ENCODE measurements at regions not wholly inside any gene's neighbourhood (a gene's known extent, or its start where the extent isn't known, plus 50 kb on each side); places are given as distances from the start of the nearest gene placed in this dataset.

- no peak for DNase-seq
- TF ChIP-seq, protein P1, sequence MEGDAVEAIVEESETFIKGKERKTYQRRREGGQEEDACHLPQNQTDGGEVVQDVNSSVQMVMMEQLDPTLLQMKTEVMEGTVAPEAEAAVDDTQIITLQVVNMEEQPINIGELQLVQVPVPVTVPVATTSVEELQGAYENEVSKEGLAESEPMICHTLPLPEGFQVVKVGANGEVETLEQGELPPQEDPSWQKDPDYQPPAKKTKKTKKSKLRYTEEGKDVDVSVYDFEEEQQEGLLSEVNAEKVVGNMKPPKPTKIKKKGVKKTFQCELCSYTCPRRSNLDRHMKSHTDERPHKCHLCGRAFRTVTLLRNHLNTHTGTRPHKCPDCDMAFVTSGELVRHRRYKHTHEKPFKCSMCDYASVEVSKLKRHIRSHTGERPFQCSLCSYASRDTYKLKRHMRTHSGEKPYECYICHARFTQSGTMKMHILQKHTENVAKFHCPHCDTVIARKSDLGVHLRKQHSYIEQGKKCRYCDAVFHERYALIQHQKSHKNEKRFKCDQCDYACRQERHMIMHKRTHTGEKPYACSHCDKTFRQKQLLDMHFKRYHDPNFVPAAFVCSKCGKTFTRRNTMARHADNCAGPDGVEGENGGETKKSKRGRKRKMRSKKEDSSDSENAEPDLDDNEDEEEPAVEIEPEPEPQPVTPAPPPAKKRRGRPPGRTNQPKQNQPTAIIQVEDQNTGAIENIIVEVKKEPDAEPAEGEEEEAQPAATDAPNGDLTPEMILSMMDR (IDR thresholded peaks at IDR 0.05), result no peak
- no peak for TF ChIP-seq POLR2A (IDR thresholded peaks at IDR 0.05)
- Histone ChIP-seq H3K27me3 (no peaks in the 10 kb centered on the region), H3K9me3 (no peaks in the 10 kb centered on the region), H3K36me3 (ENCODE audit: low read depth, missing control alignments) (no peaks in the 10 kb centered on the region), H3K4me3 (no peak overlapping the region), H3K27ac (no peak overlapping the region), H3K4me1 (no peaks in the 10 kb centered on the region)
- 88% methylated on average over 10 of the region's 10 CpGs for WGBS, 2 donors
- intact Hi-C loops (cut with DNase I; ENCODE audit: low total_unique reads), result no loop called here
Measured at GRCh38 chr9:124190761-124191160, 67.0 kb upstream of the NEK6 start.

DNA sequence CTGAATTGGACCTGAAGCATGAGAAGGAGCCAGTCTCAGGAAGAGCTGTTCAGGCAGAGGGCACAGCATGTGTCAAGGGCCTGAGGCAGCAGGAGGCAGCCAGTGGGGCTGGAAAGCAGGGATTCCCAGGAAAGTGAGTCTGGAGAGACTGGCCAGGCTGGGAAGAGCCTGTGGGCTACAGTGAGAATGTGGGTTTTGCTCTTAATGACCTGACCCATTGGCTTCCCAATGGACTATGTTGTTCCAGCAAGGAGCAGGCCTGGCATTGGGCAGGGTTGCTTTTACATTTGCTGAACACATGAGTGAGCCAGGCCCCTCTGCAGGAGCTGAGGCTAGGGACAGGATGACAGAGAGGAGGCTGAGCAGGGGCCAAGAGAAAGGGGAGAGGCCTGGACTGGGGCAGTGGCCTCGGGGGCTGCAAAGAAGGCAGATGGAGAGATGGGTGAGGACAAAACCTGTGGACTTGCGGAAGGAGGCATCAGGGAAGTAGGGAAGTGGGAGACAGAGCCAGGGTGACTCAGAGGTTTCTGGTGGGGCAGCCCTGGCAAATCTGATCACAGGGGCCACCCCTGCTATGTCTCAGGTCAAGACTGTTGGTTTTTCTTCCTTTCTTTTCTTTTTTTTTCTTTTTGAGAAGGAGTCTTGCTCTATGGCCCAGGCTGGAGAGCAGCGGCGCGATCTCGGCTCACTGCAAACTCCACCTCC lies 65.9 kb upstream of the NEK6 start:
- 90 to 96% methylated on average over 6 of the region's 6 CpGs for WGBS, 2 donors

DNA sequence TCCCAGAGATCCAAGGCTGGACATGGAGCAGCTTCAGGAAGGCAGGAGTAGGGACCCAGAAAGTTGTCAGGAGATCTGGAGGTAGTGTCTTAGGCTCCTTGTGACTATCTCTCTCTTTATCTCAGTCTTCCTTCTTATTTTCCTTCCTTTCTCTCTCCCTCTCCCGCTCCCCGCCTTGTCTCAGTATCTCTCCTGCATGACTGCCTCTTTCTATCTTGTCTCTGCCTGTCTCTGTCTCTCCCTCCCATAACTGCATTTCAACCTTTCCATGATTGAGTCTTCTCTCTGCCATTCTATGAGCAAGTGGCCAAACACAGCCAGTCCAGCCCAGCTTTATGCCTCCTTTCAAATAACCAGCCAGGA lies 61.0 kb upstream of the NEK6 start:
- H3K27ac ChIP-seq, result no peak overlapping the region
- intact Hi-C loops (cut with DNase I; ENCODE audit: low total_unique reads), result no loop called here
- no peaks in the 10 kb centered on the region for H3K27me3 ChIP-seq
- WGBS, 2 donors, result 96 to 97% methylated on average over 2 of the region's 2 CpGs
- H3K36me3 ChIP-seq (ENCODE audit: low read depth, missing control alignments), result no peaks in the 10 kb centered on the region
- H3K9me3 ChIP-seq, result no peaks in the 10 kb centered on the region
- H3K4me3 ChIP-seq, result no peak overlapping the region
- no peaks in the 10 kb centered on the region for H3K4me1 ChIP-seq
- DNase-seq, result no peak
- TF ChIP-seq, protein P1 (IDR thresholded peaks at IDR 0.05), result no peak
- no peak for TF ChIP-seq POLR2A (IDR thresholded peaks at IDR 0.05)

More for the DNA sequence above, 65.9 kb upstream of the NEK6 start:
- no peaks in the 10 kb centered on the region for H3K36me3 ChIP-seq (ENCODE audit: low read depth, missing control alignments)
- TF ChIP-seq, protein P1 (IDR thresholded peaks at IDR 0.05), result no peak
- TF ChIP-seq POLR2A (IDR thresholded peaks at IDR 0.05), result no peak
- H3K27ac ChIP-seq, result no peak overlapping the region
- no peak overlapping the region for H3K4me3 ChIP-seq
- H3K4me1 ChIP-seq, result no peaks in the 10 kb centered on the region
- H3K27me3 ChIP-seq, result no peaks in the 10 kb centered on the region
- H3K9me3 ChIP-seq, result no peaks in the 10 kb centered on the region
- intact Hi-C loops (cut with DNase I; ENCODE audit: low total_unique reads), result no loop called here
- DNase-seq, result no peak

GRCh38 chr9:124197177-124198095 lies 60.3 kb upstream of the NEK6 start:
- no peaks in the 10 kb centered on the region for H3K36me3 ChIP-seq (ENCODE audit: low read depth, missing control alignments)
- H3K4me3 ChIP-seq, result no peak overlapping the region
- WGBS, 2 donors, result 84 to 86% methylated on average over 14 of the region's 14 CpGs
- TF ChIP-seq, protein P1 (IDR thresholded peaks at IDR 0.05), result no peak
- TF ChIP-seq POLR2A (IDR thresholded peaks at IDR 0.05), result no peak
- no peaks in the 10 kb centered on the region for H3K9me3 ChIP-seq
- no peaks in the 10 kb centered on the region for H3K27me3 ChIP-seq
- intact Hi-C loops (cut with DNase I; ENCODE audit: low total_unique reads), result no loop called here
- no peak overlapping the region for H3K27ac ChIP-seq
- no peaks in the 10 kb centered on the region for H3K4me1 ChIP-seq
- DNase-seq, result peak; percentile 20
